Adrenal gland (tissue), 5 donors: ENCODE measurements at regions not wholly inside any gene's neighbourhood (a gene's known extent, or its start where the extent isn't known, plus 50 kb on each side); places are given as distances from the start of the nearest gene placed in this dataset.

ENCODE experiments used
- POLR2A ChIP-seq, 2 donors: fragments of 450-650 bp; IDR thresholded peaks; one replicate each; pipeline ENCODE4 v1.6.1; 2017; ENCODE audit warnings: antibody characterized with exemption in 2 of 2, mild to moderate bottlenecking in 2 of 2, moderate library complexity in 1 of 2
- TF ChIP-seq, protein P1 (sequence below), 6 experiments: fragments of 450-650 bp in 4 of 6; fragments of 200-600 bp in 2 of 6; sonication (generic) in 1 of 6; IDR thresholded peaks; 1 replicate in 5 of 6; 2 replicates in 1 of 6; pipeline versions ENCODE4 v1.5.1 to v1.8.0; 2016 to 2021; ENCODE audit warnings: antibody characterized with exemption in 6 of 6, mild to moderate bottlenecking in 2 of 6, moderate library complexity in 1 of 6
- donor health status: DM: no; HTN: no; CAD: no.

GRCh38 chr13:100933841-100934240 lies 259.2 kb upstream of the TMTC4 start:
- TF ChIP-seq, protein P1, sequence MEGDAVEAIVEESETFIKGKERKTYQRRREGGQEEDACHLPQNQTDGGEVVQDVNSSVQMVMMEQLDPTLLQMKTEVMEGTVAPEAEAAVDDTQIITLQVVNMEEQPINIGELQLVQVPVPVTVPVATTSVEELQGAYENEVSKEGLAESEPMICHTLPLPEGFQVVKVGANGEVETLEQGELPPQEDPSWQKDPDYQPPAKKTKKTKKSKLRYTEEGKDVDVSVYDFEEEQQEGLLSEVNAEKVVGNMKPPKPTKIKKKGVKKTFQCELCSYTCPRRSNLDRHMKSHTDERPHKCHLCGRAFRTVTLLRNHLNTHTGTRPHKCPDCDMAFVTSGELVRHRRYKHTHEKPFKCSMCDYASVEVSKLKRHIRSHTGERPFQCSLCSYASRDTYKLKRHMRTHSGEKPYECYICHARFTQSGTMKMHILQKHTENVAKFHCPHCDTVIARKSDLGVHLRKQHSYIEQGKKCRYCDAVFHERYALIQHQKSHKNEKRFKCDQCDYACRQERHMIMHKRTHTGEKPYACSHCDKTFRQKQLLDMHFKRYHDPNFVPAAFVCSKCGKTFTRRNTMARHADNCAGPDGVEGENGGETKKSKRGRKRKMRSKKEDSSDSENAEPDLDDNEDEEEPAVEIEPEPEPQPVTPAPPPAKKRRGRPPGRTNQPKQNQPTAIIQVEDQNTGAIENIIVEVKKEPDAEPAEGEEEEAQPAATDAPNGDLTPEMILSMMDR (IDR thresholded peaks at IDR 0.05) = no peak
- no peak for TF ChIP-seq POLR2A (IDR thresholded peaks at IDR 0.05)
